ENCODE measurements at regions not wholly inside any gene's neighbourhood (a gene's known extent, or its start where the extent isn't known, plus 50 kb on each side); places are given as distances from the start of the nearest gene placed in this dataset.

DNA sequence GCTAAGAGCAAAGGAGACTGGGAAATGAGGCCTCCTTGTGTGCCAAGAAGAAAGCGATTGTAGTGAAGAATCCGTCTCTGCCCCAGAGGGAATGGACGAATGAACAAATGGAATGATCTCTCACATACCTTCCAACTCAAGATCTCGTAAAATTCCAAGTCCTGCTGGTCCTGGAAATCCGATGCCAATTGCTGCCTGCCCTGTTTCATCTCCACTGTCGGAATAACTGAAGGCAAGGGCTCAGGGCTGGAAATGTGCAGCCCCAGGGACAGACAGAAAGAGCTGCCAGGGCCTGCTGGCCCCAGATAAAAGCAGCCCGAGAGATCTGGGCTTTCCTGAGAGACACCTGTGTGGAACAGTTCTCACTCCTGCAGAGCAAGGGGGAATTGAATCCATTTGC, 120.9 kb downstream of the MN1 start:
- Mint-ChIP-seq H3K27me3 (peaks cover 2 to 8% of the 10 kb centered on the region in 2 donors), H3K36me3 (no peaks in the 10 kb centered on the region), H3K9me3 (peaks cover 0 to 1% (median 0%) of the 10 kb centered on the region in 8 donors), H3K4me3 (no peak overlapping the region), H3K27ac (no peak overlapping the region), H3K4me1 (no peaks in the 10 kb centered on the region)
- intact Hi-C loops (cut with micrococcal nuclease): no loop called here
- no peaks in the 10 kb centered on the region for H3K27me3 ChIP-seq (ENCODE audit: insufficient read depth, low read length)
- no peak overlapping the region for H3K27ac ChIP-seq (ENCODE audit: low read depth, low read length)
- H3K9me3 ChIP-seq (ENCODE audit: control insufficient read depth in 1 of 2, low read length in 2 of 2): no peaks in the 10 kb centered on the region
- H3K4me3 ChIP-seq (ENCODE audit: low read length in 2 of 2): no peak overlapping the region
- no peaks in the 10 kb centered on the region for H3K36me3 ChIP-seq (ENCODE audit: insufficient read depth, low read length)
- ChIA-PET POLR2A (ENCODE audit: partially characterized antibody) (no interaction called here), CTCF (ENCODE audit: partially characterized antibody) (no interaction called here)
- DNase-seq: no peak
- H3K4me1 ChIP-seq (ENCODE audit: insufficient read depth, low read length): no peaks in the 10 kb centered on the region

GRCh38 chr22:27681037-27681436, 120.5 kb downstream of the MN1 start:
- Mint-ChIP-seq H3K4me3 (no peak overlapping the region), H3K27ac (no peak overlapping the region), H3K9me3 (peaks cover 0 to 5% (median 0%) of the 10 kb centered on the region in 8 donors), H3K4me1 (no peaks in the 10 kb centered on the region), H3K36me3 (no peaks in the 10 kb centered on the region), H3K27me3 (peaks cover 4 to 8% of the 10 kb centered on the region in 2 donors)
- ChIA-PET CTCF (ENCODE audit: partially characterized antibody) (no interaction called here), POLR2A (ENCODE audit: partially characterized antibody) (no interaction called here)
- Histone ChIP-seq H3K4me1 (ENCODE audit: insufficient read depth, low read length) (no peaks in the 10 kb centered on the region), H3K4me3 (ENCODE audit: low read length in 2 of 2) (no peak overlapping the region), H3K27ac (ENCODE audit: low read depth, low read length) (no peak overlapping the region), H3K9me3 (ENCODE audit: control insufficient read depth in 1 of 2, low read length in 2 of 2) (no peaks in the 10 kb centered on the region), H3K27me3 (ENCODE audit: insufficient read depth, low read length) (no peaks in the 10 kb centered on the region), H3K36me3 (ENCODE audit: insufficient read depth, low read length) (no peaks in the 10 kb centered on the region)
- DNase-seq: no peak
- intact Hi-C loops (cut with micrococcal nuclease): no loop called here

GRCh38 chr22:27682437-27682836, 119.1 kb downstream of the MN1 start:
- no peaks in the 10 kb centered on the region for H3K4me1 Mint-ChIP-seq
- ChIA-PET POLR2A (ENCODE audit: partially characterized antibody) (no interaction called here), CTCF (ENCODE audit: partially characterized antibody) (no interaction called here)
- H3K36me3 ChIP-seq (ENCODE audit: insufficient read depth, low read length): no peaks in the 10 kb centered on the region
- peaks cover 4 to 8% of the 10 kb centered on the region in 2 donors for H3K27me3 Mint-ChIP-seq
- H3K27ac ChIP-seq (ENCODE audit: low read depth, low read length): no peak overlapping the region
- H3K27me3 ChIP-seq (ENCODE audit: insufficient read depth, low read length): no peaks in the 10 kb centered on the region
- H3K4me1 ChIP-seq (ENCODE audit: insufficient read depth, low read length): no peaks in the 10 kb centered on the region
- H3K9me3 Mint-ChIP-seq: peaks cover 0 to 5% (median 0%) of the 10 kb centered on the region in 8 donors
- H3K4me3 Mint-ChIP-seq: no peak overlapping the region
- no peaks in the 10 kb centered on the region for H3K36me3 Mint-ChIP-seq
- DNase-seq: no peak
- H3K9me3 ChIP-seq (ENCODE audit: control insufficient read depth in 1 of 2, low read length in 2 of 2): no peaks in the 10 kb centered on the region
- H3K4me3 ChIP-seq (ENCODE audit: low read length in 2 of 2): no peak overlapping the region
- no peak overlapping the region for H3K27ac Mint-ChIP-seq
- intact Hi-C loops (cut with micrococcal nuclease): no loop called here

GRCh38 chr22:27684901-27685300, 116.7 kb downstream of the MN1 start:
- no peaks in the 10 kb centered on the region for H3K4me1 ChIP-seq (ENCODE audit: insufficient read depth, low read length)
- CTCF ChIA-PET (ENCODE audit: partially characterized antibody): no interaction called here
- H3K4me3 ChIP-seq (ENCODE audit: low read length in 2 of 2): no peak overlapping the region
- POLR2A ChIA-PET (ENCODE audit: partially characterized antibody): no interaction called here
- Mint-ChIP-seq H3K4me3 (no peak overlapping the region), H3K36me3 (no peaks in the 10 kb centered on the region), H3K27ac (no peak overlapping the region), H3K9me3 (peaks cover 0 to 13% (median 6%) of the 10 kb centered on the region in 8 donors), H3K4me1 (no peaks in the 10 kb centered on the region), H3K27me3 (peaks cover 7 to 8% of the 10 kb centered on the region in 2 donors)
- H3K27me3 ChIP-seq (ENCODE audit: insufficient read depth, low read length): no peaks in the 10 kb centered on the region
- no peak overlapping the region for H3K27ac ChIP-seq (ENCODE audit: low read depth, low read length)
- intact Hi-C loops (cut with micrococcal nuclease): no loop called here
- no peaks in the 10 kb centered on the region for H3K36me3 ChIP-seq (ENCODE audit: insufficient read depth, low read length)
- no peak for DNase-seq
- no peaks in the 10 kb centered on the region for H3K9me3 ChIP-seq (ENCODE audit: control insufficient read depth in 1 of 2, low read length in 2 of 2)

DNA sequence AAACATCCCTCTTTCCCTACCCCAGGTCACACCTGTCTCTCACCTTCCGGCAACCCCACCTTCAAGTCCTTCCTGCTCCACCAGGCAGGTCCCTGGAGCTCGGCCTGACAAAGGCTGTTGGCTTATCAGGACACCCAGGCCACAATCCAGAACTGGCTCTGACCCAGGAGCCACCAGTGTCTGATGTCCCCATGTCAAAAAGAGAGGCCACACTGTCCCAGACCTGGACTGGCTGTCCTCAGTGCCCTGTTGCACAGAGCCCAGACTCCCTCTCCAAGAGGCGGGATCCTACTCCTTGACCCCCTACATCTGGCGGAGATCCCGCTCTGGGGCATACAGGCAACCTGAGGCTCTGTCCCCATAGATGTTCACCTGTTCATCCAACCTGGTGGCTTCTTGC, 116.0 kb downstream of the MN1 start:
- CTCF ChIA-PET (ENCODE audit: partially characterized antibody): no interaction called here
- Mint-ChIP-seq H3K27ac (no peak overlapping the region), H3K9me3 (peaks cover 0 to 13% (median 6%) of the 10 kb centered on the region in 8 donors), H3K4me3 (no peak overlapping the region), H3K36me3 (no peaks in the 10 kb centered on the region), H3K27me3 (peaks cover 5 to 10% of the 10 kb centered on the region in 2 donors), H3K4me1 (no peaks in the 10 kb centered on the region)
- Histone ChIP-seq H3K4me3 (ENCODE audit: low read length in 2 of 2) (no peak overlapping the region), H3K9me3 (ENCODE audit: control insufficient read depth in 1 of 2, low read length in 2 of 2) (no peaks in the 10 kb centered on the region), H3K4me1 (ENCODE audit: insufficient read depth, low read length) (no peaks in the 10 kb centered on the region), H3K27ac (ENCODE audit: low read depth, low read length) (no peak overlapping the region), H3K36me3 (ENCODE audit: insufficient read depth, low read length) (no peaks in the 10 kb centered on the region), H3K27me3 (ENCODE audit: insufficient read depth, low read length) (no peaks in the 10 kb centered on the region)
- intact Hi-C loops (cut with micrococcal nuclease): no loop called here
- POLR2A ChIA-PET (ENCODE audit: partially characterized antibody): no interaction called here
- no peak for DNase-seq

DNA sequence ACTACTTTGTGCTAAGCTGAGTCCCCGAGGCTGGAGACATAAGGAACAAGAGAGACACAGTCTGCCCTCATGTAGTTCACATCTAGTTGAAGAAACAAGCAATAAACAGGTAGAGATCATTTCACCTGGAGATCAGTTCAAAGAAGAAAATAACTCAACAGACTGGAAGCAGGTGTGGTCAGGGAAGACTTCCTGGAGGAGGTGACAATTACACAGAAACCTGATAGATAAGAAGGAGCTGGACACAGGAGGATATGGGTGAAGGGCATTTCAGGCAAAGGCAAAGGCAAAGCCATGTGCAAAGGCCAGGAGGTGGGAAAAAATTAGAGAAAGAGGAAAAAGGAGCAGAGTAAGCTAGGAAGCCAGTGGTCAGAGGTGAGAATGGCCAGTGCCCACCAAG, 115.6 kb downstream of the MN1 start:
- no peak overlapping the region for H3K27ac ChIP-seq (ENCODE audit: low read depth, low read length)
- no peaks in the 10 kb centered on the region for H3K27me3 ChIP-seq (ENCODE audit: insufficient read depth, low read length)
- ChIA-PET CTCF (ENCODE audit: partially characterized antibody) (no interaction called here), POLR2A (ENCODE audit: partially characterized antibody) (no interaction called here)
- intact Hi-C loops (cut with micrococcal nuclease): no loop called here
- Mint-ChIP-seq H3K9me3 (peaks cover 0 to 13% (median 6%) of the 10 kb centered on the region in 8 donors), H3K27me3 (peaks cover 5 to 10% of the 10 kb centered on the region in 2 donors), H3K4me3 (no peak overlapping the region), H3K4me1 (no peaks in the 10 kb centered on the region), H3K36me3 (no peaks in the 10 kb centered on the region), H3K27ac (no peak overlapping the region)
- no peaks in the 10 kb centered on the region for H3K9me3 ChIP-seq (ENCODE audit: control insufficient read depth in 1 of 2, low read length in 2 of 2)
- no peak for DNase-seq
- H3K4me1 ChIP-seq (ENCODE audit: insufficient read depth, low read length): no peaks in the 10 kb centered on the region
- no peak overlapping the region for H3K4me3 ChIP-seq (ENCODE audit: low read length in 2 of 2)
- no peaks in the 10 kb centered on the region for H3K36me3 ChIP-seq (ENCODE audit: insufficient read depth, low read length)

- Mint-ChIP-seq H3K4me1 (no peaks in the 10 kb centered on the region), H3K27me3 (peaks cover 8 to 12% of the 10 kb centered on the region in 2 donors), H3K27ac (no peak overlapping the region), H3K36me3 (no peaks in the 10 kb centered on the region), H3K4me3 (no peak overlapping the region), H3K9me3 (peaks cover 0 to 13% (median 6%) of the 10 kb centered on the region in 8 donors)
- H3K27ac ChIP-seq (ENCODE audit: low read depth, low read length): no peak overlapping the region
- no peaks in the 10 kb centered on the region for H3K4me1 ChIP-seq (ENCODE audit: insufficient read depth, low read length)
- no peaks in the 10 kb centered on the region for H3K36me3 ChIP-seq (ENCODE audit: insufficient read depth, low read length)
- no peak for DNase-seq
- no peaks in the 10 kb centered on the region for H3K27me3 ChIP-seq (ENCODE audit: insufficient read depth, low read length)
- no peak overlapping the region for H3K4me3 ChIP-seq (ENCODE audit: low read length in 2 of 2)
- POLR2A ChIA-PET (ENCODE audit: partially characterized antibody): no interaction called here
- CTCF ChIA-PET (ENCODE audit: partially characterized antibody): no interaction called here
- intact Hi-C loops (cut with micrococcal nuclease): no loop called here
- H3K9me3 ChIP-seq (ENCODE audit: control insufficient read depth in 1 of 2, low read length in 2 of 2): no peaks in the 10 kb centered on the region
These were observed 115.0 kb downstream of the MN1 start for GRCh38 chr22:27686534-27686933.

GRCh38 chr22:27687984-27688545, 113.5 kb downstream of the MN1 start:
- Mint-ChIP-seq H3K27me3 (peaks cover 9 to 14% of the 10 kb centered on the region in 2 donors), H3K4me3 (no peak overlapping the region), H3K36me3 (no peaks in the 10 kb centered on the region), H3K9me3 (peaks cover 0 to 17% (median 6%) of the 10 kb centered on the region in 8 donors), H3K27ac (no peak overlapping the region), H3K4me1 (no peaks in the 10 kb centered on the region)
- H3K4me3 ChIP-seq (ENCODE audit: low read length in 2 of 2): no peak overlapping the region
- H3K27ac ChIP-seq (ENCODE audit: low read depth, low read length): no peak overlapping the region
- no peaks in the 10 kb centered on the region for H3K9me3 ChIP-seq (ENCODE audit: control insufficient read depth in 1 of 2, low read length in 2 of 2)
- no peak for DNase-seq
- intact Hi-C loops (cut with micrococcal nuclease): no loop called here
- POLR2A ChIA-PET (ENCODE audit: partially characterized antibody): no interaction called here
- H3K36me3 ChIP-seq (ENCODE audit: insufficient read depth, low read length): no peaks in the 10 kb centered on the region
- no peaks in the 10 kb centered on the region for H3K27me3 ChIP-seq (ENCODE audit: insufficient read depth, low read length)
- no peaks in the 10 kb centered on the region for H3K4me1 ChIP-seq (ENCODE audit: insufficient read depth, low read length)
- CTCF ChIA-PET (ENCODE audit: partially characterized antibody): no interaction called here

Data from CD4-positive, alpha-beta memory T cell (primary cell).